GM18505 (cell line): ENCODE measurements at regions not wholly inside any gene's neighbourhood (a gene's known extent, or its start where the extent isn't known, plus 50 kb on each side); places are given as distances from the start of the nearest gene placed in this dataset.
"Not testable (repeated sequence)": the region's sequence is repeated elsewhere in the genome, so short reads cannot be mapped to it uniquely, and the experiment has no call there.

Experiments
- ATAC-seq: cut with Tn5 transposase; IDR thresholded peaks from one replicate; pipeline ENCODE4 v1.9.1; 2021; ENCODE audit not compliant: unreplicated experiment
- POLR2A ChIP-seq: IDR thresholded peaks from 4 replicates; pipeline ENCODE4 v1.6.1; 2011; ENCODE audit warnings: borderline replicate concordance; ENCODE audit not compliant: insufficient read depth, insufficient read length; ENCODE audit errors: extremely low read depth

- ATAC-seq: peak; percentile 68
- TF ChIP-seq POLR2A: no peak
These were observed 66.5 kb upstream of the SH3GL3 start for GRCh38 chr15:83380682-83381081.

- not testable (repeated sequence) for ATAC-seq
These were observed 63.5 kb upstream of the SH3GL3 start for GRCh38 chr15:83383608-83384139.

- no peak for TF ChIP-seq POLR2A
- no peak for ATAC-seq
These were observed 51.0 kb upstream of the SH3GL3 start for GRCh38 chr15:83396101-83396500.
